Tibial nerve (tissue), 4 donors: ENCODE measurements at regions not wholly inside any gene's neighbourhood (a gene's known extent, or its start where the extent isn't known, plus 50 kb on each side); places are given as distances from the start of the nearest gene placed in this dataset.

Source experiments
- CTCF ChIP-seq, 5 experiments: fragments of 200-600 bp in 3 of 5; fragments of 450-650 bp in 2 of 5; sonication (generic) in 3 of 5; IDR thresholded peaks; one replicate each; pipeline ENCODE4 v1.5.1; 2016 to 2019; ENCODE audit warnings: antibody characterized with exemption in 5 of 5, mild to moderate bottlenecking in 3 of 5, moderate library complexity in 2 of 5
- EP300 ChIP-seq, 2 donors: sonication (generic); formaldehyde crosslinking; IDR thresholded peaks; one replicate each; pipeline ENCODE4 v1.6.1; 2017; ENCODE audit warnings: antibody characterized with exemption in 2 of 2, mild to moderate bottlenecking in 1 of 2
- POLR2A ChIP-seq, 2 donors: fragments of 450-650 bp; IDR thresholded peaks; one replicate each; pipeline ENCODE4 v1.6.1; 2017; ENCODE audit warnings: antibody characterized with exemption in 2 of 2, mild to moderate bottlenecking in 2 of 2, moderate library complexity in 2 of 2

- TF ChIP-seq POLR2A (IDR thresholded peaks at IDR 0.05) (no peak), CTCF (IDR thresholded peaks at IDR 0.05) (no peak), EP300 (IDR thresholded peaks at IDR 0.05) (no peak)
Observed at GRCh38 chr15:47598996-47599395, 118.3 kb upstream of the SEMA6D start.
